NCI-H510A treated with DMSO at 0.1 percent for 48 hours (cell line): ENCODE measurements at regions not wholly inside any gene's neighbourhood (a gene's known extent, or its start where the extent isn't known, plus 50 kb on each side); places are given as distances from the start of the nearest gene placed in this dataset.
A peak's percentile ranks its signal among the peaks of the same experiment; 100 is the strongest.

ENCODE experiments used
- DNase-seq: peaks from one replicate; lab custom pipeline; 2025; lab: John Stamatoyannopoulos, UW

DNA sequence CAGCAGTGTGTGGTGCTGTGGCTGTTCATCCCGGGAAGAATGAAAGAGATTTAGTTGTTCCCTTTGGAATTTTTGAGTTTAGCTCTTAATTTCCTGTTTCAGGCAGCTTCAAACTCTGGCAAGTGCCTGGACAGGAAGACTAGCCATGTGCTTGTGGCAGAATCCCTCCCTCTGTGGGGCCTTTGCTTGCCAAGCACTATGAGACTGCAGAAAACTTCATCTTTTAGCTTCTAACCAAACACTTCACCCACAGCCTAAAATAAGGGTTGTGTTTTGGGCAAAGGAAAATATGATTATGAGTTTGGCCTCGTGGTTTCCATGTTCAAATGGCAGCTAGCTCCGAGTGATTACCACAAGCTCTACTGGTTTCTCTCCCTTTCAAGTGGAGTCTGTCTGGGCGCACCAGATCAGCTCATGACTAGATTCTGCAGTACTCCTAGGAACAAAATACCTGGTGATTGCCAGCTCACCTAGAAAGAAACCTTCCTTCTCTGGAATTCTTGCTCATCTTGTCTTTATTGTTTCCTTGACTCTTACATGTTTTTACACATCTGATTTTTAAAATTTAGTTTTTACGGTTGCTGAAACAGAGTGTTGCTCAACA lies 707.5 kb downstream of the SLITRK6 start:
- DNase-seq, result no peak

DNA sequence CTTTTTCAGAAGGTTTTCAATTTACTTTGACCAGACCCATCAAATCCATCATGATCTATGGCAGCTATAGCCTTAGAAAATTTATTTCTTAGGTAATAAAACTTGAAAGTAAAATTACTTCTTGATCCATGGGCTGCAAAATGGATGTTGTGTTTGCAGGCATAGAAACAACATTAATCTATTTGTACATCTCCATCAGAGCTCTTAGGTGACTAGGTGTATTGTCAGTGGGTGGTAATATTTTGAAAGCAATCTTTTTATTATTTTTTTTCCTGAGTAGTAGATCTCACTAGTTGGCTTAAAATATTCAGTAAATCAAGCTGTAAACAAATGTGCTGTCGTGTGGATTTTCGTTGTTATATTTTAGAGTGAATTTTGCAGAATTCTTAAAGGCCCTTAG lies 710.0 kb downstream of the SLITRK6 start:
- no peak for DNase-seq

DNA sequence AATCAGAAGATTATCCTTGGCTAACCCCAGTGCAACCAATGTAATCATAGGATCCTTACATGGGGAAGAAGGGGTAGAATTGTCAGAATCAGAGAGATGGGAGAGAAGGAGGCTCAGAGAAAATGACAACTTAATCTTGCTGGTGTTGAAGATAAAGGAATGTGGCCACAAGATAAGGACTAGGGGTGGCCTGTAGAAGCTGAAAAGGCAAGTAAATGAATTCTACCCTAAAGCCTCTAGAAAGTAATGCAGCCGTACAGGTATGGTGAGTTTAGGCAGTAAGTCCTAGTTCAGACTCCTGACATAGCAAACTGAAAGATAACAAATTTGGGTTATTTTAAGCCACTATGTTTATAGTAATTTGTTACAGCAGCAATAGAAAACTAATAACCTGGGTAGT lies 718.5 kb downstream of the SLITRK6 start:
- no peak for DNase-seq

DNA sequence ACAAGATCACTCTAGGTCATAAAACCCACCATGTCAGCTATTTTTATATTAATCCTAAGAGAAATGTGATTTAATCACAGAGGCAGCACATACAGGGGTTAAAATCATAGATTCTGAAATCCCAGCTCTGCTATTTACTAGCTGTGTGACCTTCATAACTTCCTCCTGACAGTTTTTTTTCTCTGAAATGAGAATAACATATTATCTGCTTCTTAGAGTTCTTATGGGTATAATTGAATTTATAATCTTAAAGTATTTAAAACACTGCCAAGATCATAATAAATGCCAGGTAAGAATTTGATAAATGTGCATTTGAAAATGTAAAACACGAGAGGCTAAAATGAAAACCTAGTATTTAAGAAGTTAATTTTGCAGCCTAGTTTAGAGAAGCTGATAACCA lies 722.9 kb downstream of the SLITRK6 start:
- DNase-seq, result no peak

DNA sequence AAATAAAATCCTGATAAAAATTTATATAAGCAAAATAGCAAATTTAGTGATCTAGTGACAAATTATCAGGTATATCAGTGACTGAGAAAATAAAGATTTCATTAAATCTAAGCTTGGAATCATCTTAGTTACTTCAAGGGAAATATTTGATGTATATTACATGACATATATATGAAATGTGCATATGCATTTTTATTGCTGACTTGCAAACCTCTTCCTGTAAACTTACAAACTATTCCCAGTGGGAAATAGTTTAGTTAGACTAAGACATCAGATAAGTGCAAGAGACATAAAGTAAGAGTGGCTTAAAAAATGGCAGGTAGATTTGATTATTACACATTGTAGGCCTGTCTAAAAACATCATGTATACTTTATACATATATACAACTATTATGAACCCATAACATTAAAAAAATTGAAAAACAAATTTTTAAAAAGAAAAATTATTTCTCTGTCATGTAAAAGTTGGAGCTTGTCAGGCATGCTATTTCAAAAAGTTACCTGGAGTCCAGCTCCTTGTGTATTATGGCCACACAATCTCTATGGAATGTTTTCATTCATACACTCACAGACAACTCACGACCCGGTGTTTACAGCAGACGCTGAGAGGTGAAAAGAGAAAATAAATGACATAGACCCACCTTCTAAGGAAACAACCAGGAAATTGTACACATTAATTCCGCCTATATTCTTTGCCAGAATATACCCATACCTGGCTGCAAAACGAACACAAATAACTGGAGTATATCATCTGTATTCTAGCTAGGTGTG lies 724.5 kb downstream of the SLITRK6 start:
- DNase-seq, result no peak

DNA sequence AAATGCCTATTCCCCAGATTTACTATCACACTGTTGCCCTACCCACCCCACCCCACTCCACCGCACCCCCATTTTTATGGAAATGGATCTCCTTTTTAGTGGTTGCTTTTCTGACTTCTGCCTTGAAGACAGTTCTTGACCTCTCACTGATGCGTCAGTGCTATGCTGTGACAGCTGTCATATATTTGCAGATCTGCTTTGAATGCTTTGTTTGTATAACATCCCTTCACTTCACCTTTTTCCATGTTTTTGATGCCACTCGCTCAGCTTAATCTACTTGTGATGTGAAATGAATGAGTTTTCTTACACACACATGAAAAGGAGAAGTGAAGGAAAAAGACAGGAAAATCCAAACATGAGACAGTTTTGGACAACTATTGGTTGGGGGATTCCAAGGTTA lies 731.0 kb downstream of the SLITRK6 start:
- DNase-seq, result no peak

DNA sequence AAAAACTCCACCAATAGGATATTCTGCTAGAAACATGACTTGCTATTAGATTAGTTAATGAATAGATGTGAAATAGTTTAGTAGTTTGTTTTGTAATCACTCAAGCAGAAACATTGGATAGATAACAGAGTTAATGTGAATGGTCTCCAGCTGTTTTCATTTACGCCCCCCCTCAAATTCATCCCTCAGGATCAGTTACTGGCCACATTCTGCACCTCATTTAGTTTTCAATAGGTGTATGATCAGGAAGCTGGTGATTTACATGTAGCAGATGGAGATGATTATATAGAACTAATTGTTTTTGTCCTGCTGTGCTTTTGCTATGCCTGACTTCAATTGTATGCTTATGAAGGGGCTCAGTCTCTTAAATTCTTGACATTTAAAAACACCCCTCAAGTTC lies 759.0 kb downstream of the SLITRK6 start:
- DNase-seq, result peak; percentile 61

DNA sequence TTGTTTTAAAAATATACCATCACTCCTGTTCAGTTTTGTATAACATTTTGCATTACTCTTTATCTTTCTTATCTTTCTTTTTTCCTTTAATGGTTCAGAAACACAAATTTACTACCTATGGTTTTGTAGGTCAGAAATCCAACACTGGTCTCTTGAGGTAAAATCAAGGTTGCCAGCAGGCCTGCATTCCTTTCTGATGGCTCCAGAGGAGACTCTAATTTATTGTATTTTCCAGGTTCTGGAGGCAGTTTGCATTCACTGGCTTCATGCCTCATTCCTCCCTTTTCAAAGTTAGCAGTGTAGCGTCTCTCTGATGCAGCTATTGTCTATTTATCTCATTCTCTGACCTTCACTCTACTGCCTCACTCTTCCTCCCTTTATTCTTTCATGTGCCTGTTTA lies 767.4 kb downstream of the SLITRK6 start:
- DNase-seq, result no peak

DNA sequence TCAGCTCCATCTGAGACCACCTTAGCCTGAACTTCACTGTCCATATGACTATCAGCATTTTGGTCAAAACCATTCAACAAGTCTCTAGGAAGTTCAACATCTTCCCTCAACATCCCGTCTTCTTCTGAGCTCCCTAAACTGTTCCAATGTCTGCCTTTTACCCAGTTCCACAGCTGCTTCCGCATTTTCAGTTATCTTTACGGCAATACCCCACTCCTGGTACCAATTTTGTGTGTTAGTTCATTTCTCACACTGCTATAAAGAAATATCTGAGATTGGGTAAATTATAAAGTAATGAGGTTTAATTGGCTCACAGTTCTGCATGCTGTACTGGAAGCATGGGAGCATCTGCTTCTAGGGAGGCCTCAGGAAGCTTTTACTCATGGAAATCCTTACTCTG lies 771.2 kb downstream of the SLITRK6 start:
- DNase-seq, result no peak

DNA sequence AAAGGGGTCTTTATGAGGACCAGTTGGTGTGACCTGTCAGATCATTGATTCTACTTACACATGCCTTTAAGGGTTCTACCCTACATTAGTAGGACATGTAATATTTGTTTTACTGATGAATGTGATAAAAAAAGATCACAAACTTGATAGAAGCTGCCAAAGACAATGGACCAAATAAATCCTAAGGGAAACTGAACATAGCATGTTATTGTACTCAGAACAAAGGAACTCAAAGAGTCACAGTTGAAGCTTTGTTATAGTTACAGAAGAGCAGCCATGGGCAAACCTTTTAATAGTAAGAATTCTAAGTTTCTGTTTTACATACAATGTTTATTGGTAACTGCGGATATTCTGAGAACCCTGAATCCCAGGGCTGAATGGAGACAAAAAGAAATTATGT lies 780.1 kb downstream of the SLITRK6 start:
- no peak for DNase-seq

DNA sequence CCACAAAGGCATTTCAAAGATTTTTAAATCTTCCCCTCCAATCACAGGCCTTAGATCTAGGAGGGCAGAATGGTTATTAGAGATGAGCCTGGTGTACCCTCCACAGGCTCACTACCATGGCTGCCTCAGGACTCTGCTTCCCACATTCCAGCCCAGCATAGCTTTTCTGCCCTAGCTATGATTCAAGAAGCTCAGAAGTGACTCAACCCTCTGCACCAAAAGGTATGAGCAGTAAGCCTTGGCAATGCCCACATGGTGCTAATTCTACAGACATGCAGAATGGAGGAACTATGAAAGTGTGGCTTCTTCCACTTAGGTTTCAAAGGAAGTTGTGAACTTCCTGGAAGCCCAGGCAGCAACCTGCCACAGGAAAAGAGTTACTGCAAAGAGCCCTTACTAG lies 786.2 kb downstream of the SLITRK6 start:
- DNase-seq, result no peak

DNA sequence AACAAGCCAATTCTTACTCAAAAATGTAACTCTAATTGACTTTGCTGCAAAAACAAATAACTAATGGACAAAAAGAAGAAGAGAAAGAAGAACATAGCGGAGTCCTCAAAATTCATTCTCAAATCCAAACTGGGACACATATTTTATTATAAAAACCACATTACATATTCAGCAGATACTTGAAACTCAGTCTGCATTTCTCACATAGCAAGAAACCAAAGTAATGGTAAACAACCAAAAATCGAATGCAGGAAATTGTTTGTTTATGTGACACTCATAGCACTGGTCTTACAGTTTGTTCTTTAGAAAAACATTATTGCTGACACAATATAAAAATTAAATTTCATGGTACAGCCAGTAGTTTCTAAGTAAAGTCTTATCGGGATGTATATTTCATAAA lies 789.8 kb downstream of the SLITRK6 start:
- no peak for DNase-seq

DNA sequence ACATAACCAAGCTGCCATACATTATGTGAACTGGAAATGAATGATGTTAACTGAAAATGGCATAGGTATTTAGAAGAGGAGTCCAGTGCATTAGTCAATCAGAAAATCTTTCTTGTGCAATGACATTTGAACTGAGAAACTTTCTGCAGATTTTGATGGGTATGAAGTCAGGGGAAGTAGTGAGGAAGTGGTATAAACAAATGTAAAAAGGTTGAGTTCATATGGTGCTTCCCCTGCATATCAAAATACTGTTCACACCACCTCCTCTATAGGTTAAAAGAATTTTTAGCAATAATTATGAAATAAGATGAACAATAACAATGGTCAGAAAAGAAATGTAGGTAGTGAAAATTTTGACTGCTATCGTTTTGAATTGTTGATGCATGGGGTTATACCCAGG lies 800.0 kb downstream of the SLITRK6 start:
- DNase-seq, result no peak

DNA sequence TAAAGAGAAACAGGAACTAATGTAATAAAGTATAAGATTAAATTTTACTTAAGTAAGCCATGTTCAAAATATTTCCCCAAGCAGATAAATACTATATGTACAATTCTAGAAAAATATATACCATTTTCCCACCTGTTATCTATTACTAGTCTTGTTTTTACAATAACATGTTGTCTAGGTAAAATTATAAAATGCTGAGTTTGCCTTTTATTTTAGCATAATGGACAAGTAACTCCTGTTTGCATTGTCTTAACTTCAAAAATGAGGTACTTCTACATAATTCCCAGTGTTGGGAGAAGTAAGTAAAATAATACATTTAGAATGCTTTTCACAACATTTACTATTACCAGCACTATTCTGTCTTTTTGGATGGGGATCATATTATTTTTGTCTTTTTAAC lies 800.5 kb downstream of the SLITRK6 start:
- DNase-seq, result no peak

DNA sequence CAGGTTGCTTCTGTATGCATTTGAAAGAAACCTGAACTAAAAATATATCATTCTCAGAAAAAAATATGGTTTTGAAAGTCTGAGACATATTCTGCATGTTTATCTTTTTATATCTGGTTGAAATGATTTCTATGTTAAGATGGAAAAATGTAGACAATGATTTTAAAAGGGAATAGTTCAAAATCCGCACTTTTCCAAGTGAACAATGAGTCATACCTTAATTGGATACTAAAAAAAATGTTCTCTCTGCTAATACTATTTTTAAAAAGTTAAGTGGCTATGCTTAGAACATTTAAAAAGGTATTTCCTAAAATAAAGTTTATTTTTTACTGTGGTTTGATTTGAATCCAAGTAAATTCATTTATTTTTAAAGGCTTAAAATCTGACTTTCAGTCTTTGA lies 801.4 kb downstream of the SLITRK6 start:
- no peak for DNase-seq

DNA sequence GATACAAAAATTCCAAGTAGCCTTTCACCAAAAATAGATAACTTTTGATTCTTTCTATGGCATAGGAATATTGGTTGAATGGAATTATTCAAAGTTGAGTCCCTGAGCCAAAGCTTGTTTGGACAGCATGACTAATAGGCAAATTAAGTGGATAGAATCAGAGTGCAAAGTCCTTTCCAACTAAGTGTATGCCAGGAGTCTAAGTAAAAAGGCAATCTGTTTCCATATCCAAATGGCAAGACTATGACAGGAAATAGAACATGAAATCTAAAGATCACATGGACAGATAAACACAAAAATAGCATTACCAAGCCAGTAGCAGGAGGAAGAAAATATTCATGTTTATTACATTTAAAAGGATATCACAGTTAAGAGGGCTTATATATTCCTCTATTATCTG lies 804.6 kb downstream of the SLITRK6 start:
- no peak for DNase-seq

DNA sequence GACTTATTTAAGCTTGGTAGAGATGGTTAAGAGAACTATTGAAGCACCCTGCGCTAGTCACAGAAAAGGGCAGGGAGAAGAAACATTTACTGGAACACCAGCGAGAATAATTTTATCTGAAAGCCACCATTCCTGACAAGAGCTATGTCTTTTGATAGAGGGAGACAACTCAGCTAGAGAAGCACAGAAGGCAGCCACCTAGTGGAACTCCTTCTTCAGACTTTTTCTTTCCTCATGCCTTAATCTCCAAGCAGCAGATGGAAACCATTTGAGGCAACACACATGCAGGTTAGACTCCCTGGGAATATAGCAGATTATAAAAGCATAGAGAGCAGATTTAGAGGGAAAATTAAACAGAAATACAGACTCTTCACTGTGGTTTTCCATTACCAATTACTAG lies 813.4 kb downstream of the SLITRK6 start:
- no peak for DNase-seq

DNA sequence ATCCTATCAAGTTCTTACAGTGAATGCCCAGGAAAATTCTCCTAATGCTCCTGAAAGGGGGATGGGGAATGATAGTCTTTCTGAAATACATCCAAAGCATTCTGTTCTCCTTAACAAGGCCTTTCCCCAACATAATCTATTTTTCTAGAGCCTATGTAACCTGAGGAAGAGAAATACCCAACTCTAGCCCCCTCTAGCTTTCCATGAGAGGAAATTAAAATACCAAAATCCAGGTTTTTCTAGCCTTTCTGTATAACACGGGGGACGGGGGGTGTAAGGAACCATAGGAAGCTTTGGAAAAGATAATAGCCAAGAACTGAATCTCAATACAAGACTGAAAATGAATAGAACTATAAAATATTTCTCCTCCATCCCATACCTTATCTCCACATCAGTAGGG lies 815.9 kb downstream of the SLITRK6 start:
- no peak for DNase-seq

DNA sequence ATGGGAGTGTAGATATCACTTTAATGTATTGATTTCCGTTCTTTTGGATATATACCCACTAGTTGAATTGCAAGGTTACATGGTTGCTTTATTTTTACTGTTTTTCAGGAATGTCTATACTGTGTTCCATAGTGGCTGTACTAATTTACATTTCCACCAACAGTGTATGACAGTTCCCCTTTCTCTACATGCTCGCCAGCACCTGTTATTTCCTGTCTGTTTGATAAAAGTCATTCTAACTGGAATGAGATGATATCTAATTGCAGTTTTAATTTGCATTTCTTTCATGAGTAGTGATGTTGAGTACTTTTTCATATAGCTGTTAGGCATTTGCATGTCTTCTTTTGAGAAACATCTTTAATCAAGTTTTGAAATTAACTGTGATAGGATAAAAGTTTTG lies 818.6 kb downstream of the SLITRK6 start:
- no peak for DNase-seq

DNA sequence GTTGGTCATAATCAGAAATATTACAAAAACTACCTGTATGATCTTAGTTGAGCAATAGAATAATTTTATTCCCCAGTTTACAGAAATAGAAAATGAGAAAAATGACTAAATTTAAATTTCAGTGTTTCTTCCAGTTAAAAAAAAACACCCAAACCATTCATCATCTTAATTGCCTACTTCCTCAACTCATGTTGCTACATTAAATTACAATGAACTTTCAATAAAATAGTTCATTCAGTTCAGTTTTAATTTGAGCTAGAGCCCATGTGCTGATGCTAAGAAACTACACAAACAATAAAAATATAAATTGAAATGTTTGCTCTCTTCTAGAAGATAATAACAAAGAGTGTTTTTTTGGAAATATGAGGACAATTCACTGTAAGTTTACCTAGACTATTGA lies 820.4 kb downstream of the SLITRK6 start:
- DNase-seq, result no peak

DNA sequence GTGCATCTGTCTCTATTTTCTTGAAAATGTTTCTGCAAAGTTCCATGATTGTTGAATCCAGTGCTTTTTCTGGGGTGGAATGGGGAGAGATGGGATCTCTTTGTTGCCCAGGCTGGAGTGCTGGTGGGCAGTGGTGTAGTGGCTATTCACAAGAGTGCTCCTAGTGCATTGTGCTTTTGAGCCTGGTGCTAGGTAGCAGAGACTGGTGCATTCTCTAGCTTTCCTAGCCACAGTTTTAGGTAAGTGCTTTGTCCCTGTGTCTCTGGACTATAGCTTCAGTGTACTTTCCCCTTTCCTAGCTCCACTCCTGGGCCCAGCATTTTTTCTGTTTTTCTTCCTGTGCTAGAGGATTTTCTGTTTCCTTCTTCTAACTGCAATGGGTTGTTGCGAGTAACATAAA lies 825.6 kb downstream of the SLITRK6 start:
- DNase-seq, result no peak

DNA sequence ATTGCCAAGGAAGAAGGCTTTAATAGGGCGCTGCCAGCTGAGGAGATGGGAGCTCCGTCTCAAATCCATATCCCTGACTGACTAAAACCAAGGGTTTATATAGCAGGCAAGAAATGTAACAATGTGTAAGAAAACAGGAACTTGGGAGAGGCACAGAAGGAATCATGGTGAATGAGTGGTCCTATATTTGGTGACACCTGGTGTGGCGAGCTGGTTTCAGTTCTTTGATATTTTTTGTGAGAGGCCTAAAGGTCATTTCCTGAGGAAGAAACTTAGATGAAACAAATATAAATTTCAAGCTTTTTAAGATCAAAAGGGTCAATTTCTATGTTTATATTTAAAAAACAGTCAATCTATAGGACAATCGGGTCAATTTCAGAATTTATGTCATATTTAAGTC lies 826.3 kb downstream of the SLITRK6 start:
- DNase-seq, result no peak

DNA sequence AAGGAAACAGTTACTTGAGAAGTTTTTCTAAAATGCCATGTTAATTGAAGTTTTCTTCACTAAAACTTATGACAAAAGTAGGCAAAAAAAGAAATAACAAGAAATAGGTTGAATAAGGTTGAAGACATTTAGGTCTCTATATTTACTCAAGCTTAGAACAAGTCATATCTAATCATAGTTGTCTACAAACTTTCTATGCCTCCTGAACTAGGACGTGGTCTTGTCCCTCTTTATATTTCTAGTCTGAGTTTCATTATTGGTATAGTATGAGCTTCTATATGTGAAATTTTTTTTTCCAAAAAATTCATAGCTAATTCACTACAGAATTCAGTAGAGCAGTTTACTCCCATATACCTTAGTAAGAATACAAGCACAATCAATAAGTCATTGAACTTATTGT lies 836.4 kb downstream of the SLITRK6 start:
- DNase-seq, result no peak

DNA sequence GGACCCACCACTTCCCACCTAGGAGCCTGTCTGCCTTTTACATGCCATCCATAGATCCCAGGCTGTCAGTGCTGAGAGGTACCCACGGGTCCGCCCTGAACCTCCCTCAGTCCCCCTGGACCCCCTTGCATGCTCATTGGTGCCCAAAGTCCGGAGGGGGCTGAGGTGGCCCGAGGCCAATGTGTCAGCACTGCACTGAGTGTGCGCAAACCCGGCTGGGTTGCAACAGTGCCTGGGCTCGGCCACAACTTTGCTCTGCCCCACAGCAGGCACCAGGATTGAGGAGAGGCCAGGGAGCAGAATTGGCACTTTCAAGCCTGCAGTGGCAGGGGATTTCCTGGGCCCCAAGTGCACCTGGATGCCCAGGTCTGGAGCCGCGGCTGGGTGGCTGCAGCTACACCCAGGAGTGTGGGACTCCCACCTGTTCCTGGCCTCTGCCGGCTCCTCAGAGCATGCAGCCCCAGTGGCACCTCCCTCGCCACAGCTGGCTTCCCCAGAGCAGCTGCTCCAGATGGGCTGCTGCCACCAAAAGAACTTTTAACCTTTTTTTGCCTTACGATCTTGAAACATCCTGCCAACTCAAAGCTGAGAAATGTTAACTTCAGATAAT lies 837.0 kb downstream of the SLITRK6 start:
- DNase-seq, result no peak
